ENCODE measurements at regions not wholly inside any gene's neighbourhood (a gene's known extent, or its start where the extent isn't known, plus 50 kb on each side); places are given as distances from the start of the nearest gene placed in this dataset.

DNA sequence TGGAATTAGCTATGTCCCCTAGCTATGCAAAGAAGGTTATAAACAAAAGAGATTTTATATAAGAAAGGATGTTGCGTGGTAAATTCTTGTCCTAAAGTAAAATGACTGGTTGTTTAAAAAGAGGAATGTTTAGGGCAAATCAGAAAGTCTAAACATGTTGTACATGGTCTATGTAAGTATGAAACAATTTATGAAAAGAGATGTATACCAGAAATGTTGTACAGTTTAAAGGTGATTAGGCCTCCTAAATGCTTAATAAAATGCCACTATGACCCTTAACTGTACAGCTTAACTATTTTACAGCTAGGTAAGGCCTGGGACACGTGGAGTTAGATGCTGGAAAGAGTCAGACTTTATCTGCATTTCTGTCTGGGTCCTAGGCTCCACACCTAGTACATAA, 775.9 kb upstream of the KLHL1 start:
- TF ChIP-seq GFI1B (tag by site-specific recombination; IDR thresholded peaks at IDR 0.05) (no peak), ZNF292 (tag by site-specific recombination; IDR thresholded peaks at IDR 0.05; ENCODE audit: borderline replicate concordance, low read depth) (no peak), ZNF549 (tag by site-specific recombination; IDR thresholded peaks at IDR 0.05) (no peak), ZNF121 (tag by site-specific recombination; IDR thresholded peaks at IDR 0.05) (no peak), ZNF785 (tag by site-specific recombination; IDR thresholded peaks at IDR 0.05) (no peak), ZFP37 (tag by site-specific recombination; IDR thresholded peaks at IDR 0.05) (no peak), ZNF530 (tag by site-specific recombination; IDR thresholded peaks at IDR 0.05; ENCODE audit: low read depth) (no peak)
- TF ChIP-seq, protein P1, sequence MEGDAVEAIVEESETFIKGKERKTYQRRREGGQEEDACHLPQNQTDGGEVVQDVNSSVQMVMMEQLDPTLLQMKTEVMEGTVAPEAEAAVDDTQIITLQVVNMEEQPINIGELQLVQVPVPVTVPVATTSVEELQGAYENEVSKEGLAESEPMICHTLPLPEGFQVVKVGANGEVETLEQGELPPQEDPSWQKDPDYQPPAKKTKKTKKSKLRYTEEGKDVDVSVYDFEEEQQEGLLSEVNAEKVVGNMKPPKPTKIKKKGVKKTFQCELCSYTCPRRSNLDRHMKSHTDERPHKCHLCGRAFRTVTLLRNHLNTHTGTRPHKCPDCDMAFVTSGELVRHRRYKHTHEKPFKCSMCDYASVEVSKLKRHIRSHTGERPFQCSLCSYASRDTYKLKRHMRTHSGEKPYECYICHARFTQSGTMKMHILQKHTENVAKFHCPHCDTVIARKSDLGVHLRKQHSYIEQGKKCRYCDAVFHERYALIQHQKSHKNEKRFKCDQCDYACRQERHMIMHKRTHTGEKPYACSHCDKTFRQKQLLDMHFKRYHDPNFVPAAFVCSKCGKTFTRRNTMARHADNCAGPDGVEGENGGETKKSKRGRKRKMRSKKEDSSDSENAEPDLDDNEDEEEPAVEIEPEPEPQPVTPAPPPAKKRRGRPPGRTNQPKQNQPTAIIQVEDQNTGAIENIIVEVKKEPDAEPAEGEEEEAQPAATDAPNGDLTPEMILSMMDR (tag by site-specific recombination; IDR thresholded peaks at IDR 0.05), result no peak
- TF ChIP-seq, protein P2, sequence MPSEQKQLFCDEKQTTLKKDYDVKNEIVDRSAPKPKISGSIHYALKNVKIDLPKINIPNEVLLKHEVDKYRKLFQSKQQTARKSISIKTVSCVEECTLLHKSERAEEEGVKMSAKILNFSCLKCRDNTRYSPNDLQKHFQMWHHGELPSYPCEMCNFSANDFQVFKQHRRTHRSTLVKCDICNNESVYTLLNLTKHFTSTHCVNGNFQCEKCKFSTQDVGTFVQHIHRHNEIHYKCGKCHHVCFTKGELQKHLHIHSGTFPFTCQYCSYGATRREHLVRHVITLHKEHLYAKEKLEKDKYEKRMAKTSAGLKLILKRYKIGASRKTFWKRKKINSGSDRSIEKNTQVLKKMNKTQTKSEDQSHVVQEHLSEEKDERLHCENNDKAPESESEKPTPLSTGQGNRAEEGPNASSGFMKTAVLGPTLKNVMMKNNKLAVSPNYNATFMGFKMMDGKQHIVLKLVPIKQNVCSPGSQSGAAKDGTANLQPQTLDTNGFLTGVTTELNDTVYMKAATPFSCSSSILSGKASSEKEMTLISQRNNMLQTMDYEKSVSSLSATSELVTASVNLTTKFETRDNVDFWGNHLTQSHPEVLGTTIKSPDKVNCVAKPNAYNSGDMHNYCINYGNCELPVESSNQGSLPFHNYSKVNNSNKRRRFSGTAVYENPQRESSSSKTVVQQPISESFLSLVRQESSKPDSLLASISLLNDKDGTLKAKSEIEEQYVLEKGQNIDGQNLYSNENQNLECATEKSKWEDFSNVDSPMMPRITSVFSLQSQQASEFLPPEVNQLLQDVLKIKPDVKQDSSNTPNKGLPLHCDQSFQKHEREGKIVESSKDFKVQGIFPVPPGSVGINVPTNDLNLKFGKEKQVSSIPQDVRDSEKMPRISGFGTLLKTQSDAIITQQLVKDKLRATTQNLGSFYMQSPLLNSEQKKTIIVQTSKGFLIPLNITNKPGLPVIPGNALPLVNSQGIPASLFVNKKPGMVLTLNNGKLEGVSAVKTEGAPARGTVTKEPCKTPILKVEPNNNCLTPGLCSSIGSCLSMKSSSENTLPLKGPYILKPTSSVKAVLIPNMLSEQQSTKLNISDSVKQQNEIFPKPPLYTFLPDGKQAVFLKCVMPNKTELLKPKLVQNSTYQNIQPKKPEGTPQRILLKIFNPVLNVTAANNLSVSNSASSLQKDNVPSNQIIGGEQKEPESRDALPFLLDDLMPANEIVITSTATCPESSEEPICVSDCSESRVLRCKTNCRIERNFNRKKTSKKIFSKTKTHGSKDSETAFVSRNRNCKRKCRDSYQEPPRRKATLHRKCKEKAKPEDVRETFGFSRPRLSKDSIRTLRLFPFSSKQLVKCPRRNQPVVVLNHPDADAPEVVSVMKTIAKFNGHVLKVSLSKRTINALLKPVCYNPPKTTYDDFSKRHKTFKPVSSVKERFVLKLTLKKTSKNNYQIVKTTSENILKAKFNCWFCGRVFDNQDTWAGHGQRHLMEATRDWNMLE (tag by site-specific recombination; conservative IDR thresholded peaks at IDR 0.05; ENCODE audit: low read depth), result no peak

Data from HEK293 (cell line).